PFSK-1 (cell line): ENCODE measurements at regions not wholly inside any gene's neighbourhood (a gene's known extent, or its start where the extent isn't known, plus 50 kb on each side); places are given as distances from the start of the nearest gene placed in this dataset.

ENCODE experiments used
- FOXP2 ChIP-seq: optimal IDR thresholded peaks from 2 replicates; pipeline ENCODE3; 2011; ENCODE audit warnings: borderline replicate concordance, control low read depth, inconsistent platforms; ENCODE audit not compliant: insufficient read depth; ENCODE audit errors: extremely low read length, extremely low read depth
- POLR2AphosphoS5 ChIP-seq: IDR thresholded peaks from 2 replicates; pipeline ENCODE4 v1.6.1; 2012; ENCODE audit warnings: low read depth, mild to moderate bottlenecking, control low read depth, low read length, moderate library complexity
- REST ChIP-seq, 2 experiments: IDR thresholded peaks; 2 replicates each; pipeline versions ENCODE4 v1.6.1 to v1.8.0; 2011 to 2012; ENCODE audit warnings: low read depth in 2 of 2, low read length in 2 of 2, control low read depth in 1 of 2, inconsistent platforms in 1 of 2, mild to moderate bottlenecking in 1 of 2, moderate library complexity in 1 of 2; ENCODE audit not compliant: insufficient read depth in 1 of 2
- SIN3A ChIP-seq: IDR thresholded peaks from 2 replicates; pipeline ENCODE4 v1.6.1; 2012; ENCODE audit warnings: mild to moderate bottlenecking, low read length, moderate library complexity, borderline replicate concordance; ENCODE audit not compliant: insufficient read depth
- TAF1 ChIP-seq: IDR thresholded peaks from 2 replicates; pipeline ENCODE4 v1.6.1; 2012; ENCODE audit warnings: low read length, control low read depth, borderline replicate concordance; ENCODE audit not compliant: insufficient read depth

DNA sequence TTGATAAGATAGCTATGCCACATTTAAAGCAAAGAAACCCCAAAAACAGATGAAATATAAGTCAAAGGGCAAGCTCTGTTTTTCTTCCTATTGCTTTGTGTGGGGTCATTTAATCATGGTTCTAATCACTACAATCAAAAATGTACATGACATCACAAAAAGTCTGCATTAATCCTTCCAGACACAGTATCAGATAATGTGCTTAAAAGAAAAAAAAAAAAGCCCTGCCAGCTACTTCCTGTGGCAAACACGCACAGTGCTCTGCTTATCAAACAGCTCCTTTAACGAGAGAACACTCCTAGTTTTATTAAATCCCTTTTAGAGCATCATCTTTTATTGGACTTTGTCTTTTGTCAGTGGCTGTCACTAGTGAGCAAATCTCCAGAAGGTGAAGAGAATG is 1005.8 kb downstream of the GATA3 start:
- TF ChIP-seq REST (IDR thresholded peaks at IDR 0.05; ENCODE audit: insufficient read depth in 1 of 2, low read depth in 2 of 2, low read length in 2 of 2), result no peak
- no peak for TF ChIP-seq SIN3A

DNA sequence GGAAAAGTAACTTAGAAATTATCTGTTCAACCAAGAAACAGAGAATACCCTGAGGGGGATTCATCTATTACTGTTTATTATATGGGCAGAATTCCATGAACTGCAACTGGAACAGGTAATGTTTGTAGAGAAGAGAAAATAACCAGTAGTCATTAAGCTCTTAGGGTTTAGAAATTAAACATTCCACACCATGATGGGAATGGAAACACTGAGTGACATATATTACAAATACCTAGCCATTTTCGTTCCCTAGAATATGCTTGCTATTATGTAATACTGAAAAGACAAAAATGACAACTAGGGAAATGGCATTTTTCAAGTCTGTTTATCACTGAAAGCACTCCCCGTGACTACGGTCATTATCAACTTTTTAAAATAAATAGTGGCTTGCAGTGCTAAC is 1007.4 kb downstream of the GATA3 start:
- no peak for TF ChIP-seq POLR2AphosphoS5
- TF ChIP-seq REST (IDR thresholded peaks at IDR 0.05; ENCODE audit: insufficient read depth in 1 of 2, low read depth in 2 of 2, low read length in 2 of 2), result no peak
- no peak for TF ChIP-seq TAF1
- no peak for TF ChIP-seq SIN3A
- no peak for TF ChIP-seq FOXP2

- TF ChIP-seq FOXP2, result no peak
- no peak for TF ChIP-seq SIN3A
- no peak for TF ChIP-seq TAF1
- no peak for TF ChIP-seq REST (IDR thresholded peaks at IDR 0.05; ENCODE audit: insufficient read depth in 1 of 2, low read depth in 2 of 2, low read length in 2 of 2)
- no peak for TF ChIP-seq POLR2AphosphoS5
These were observed 1011.7 kb downstream of the GATA3 start for GRCh38 chr10:9066152-9066551.

DNA sequence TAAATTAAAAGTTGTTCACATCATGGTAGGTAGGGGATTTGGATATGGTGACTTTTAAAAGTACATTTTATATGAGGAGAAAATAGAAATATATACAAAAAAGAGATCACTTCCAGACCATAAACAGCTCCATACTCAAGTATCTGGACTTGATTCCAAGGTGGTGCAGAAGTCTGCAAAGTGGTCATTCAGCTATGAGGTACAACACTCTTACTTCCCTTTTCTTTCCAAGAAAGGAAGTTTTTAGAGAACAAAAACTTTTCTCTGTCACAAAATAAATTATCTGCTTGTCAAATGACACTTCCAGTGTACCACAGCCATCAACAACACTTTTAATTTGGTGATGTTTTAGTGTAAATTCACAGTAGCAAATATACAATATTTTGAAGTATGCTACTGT is 1013.5 kb downstream of the GATA3 start:
- TF ChIP-seq REST (IDR thresholded peaks at IDR 0.05; ENCODE audit: insufficient read depth in 1 of 2, low read depth in 2 of 2, low read length in 2 of 2) (no peak), TAF1 (no peak), FOXP2 (no peak), POLR2AphosphoS5 (no peak), SIN3A (no peak)

DNA sequence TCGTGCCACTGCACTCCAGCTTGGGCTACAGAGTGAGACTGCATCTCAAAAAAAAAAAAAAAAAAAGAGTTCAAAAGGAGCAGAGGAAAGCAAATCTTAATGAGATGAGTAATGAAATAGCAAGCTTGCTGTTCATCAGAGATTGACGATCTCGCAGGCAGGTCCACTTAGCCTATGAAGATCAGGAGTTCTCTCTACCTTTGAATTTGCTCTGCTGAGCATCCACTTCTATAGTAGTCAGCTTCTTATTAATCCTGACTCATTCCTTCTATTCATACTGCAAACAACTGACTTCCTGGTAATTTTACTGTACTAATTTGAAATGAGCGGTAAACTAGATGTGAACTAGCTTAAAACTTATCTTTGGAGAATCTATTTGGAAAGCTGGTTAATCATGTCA is 1014.6 kb downstream of the GATA3 start:
- no peak for TF ChIP-seq POLR2AphosphoS5
- no peak for TF ChIP-seq FOXP2
- TF ChIP-seq SIN3A, result no peak
- no peak for TF ChIP-seq TAF1
- TF ChIP-seq REST (IDR thresholded peaks at IDR 0.05; ENCODE audit: insufficient read depth in 1 of 2, low read depth in 2 of 2, low read length in 2 of 2), result no peak
